ENCODE measurements at regions not wholly inside any gene's neighbourhood (a gene's known extent, or its start where the extent isn't known, plus 50 kb on each side); places are given as distances from the start of the nearest gene placed in this dataset.
A peak's percentile ranks its signal among the peaks of the same experiment; 100 is the strongest.

GRCh38 chr3:124201226-124201625 is 209.3 kb upstream of the ROPN1 start:
- no peak for DNase-seq

DNA sequence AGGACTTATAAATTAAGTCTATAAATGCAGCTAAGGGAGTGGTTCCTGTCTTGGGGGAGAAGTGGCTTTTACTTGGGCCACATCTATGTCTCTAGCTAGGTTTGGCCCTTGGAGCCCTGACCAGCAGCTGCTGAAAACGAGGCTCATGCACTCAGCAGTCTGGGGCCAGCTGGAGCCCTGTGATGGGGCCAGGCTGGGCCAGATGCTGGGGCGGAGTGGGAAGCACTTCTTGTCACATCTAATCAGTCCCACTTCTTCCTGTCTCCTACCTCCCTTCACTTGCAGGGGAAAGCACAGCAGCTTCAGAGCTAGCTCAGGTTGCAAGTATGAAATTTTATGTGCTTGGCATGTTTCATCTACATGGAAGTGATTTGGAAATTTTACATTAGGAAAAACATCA is 209.9 kb upstream of the ROPN1 start:
- no peak for DNase-seq

DNA sequence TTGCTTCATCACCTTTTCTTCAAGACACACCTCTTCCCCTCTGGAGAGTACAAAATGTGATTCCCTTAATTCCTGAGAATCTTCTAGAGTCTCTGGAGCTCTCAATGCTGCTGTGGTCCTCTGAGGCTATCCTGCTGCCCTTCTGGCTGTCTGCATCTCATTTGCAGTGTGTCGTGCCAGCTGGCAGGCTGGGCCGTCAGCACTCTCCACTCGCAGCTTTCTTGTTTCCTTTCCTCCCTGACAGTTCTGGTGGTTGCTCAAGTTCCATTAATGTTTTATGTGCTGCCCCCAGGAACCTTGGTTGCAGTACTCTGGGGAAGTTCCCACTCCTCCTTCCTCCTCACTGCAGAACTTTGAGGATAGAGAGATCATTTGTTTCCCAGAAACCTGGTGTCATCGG is 210.8 kb upstream of the ROPN1 start:
- DNase-seq, result no peak

DNA sequence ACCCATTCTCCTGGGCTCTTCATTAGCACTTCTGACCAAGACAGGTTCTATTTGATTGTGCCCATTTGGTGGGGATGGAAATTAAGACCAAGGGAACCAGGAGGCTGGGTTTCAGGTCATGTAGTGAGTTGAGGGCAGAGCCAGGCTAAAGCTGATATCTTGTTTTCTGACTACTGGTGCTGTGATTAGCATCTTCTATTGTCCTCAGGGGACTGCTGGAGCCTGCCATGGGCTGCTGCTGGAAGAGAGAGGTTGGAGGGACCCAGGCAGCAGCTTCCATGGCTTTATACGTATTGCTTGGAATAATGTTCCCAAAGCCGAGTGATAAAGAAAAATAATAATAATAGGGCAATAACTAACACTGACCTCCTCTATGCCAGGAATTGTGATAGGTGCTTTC is 211.4 kb upstream of the ROPN1 start:
- DNase-seq, result no peak

GRCh38 chr3:124206225-124207055 is 214.5 kb upstream of the ROPN1 start:
- no peak for DNase-seq

GRCh38 chr3:124207077-124207476 is 215.2 kb upstream of the ROPN1 start:
- DNase-seq, result no peak

GRCh38 chr3:124207873-124208485 is 216.1 kb upstream of the ROPN1 start:
- no peak for DNase-seq

DNA sequence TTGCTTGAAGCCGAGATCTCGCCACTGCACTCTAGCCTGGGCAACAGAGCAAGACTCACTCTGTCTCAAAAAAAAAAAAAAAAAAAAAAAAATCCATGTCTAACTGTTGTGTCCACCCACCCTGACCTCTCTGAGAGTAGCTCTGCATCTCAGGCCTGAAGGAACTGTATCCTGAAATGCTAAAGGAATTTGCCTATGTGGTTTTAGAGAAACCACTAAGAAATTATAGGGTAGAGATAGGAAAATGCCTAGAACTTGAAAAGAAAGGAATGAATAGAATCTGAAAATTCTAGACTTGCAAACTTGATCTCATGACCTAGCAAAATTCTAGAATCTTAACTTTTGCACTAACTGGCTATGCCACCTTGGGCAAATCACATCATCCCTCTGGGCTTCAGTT is 217.5 kb upstream of the ROPN1 start:
- DNase-seq, result no peak

DNA sequence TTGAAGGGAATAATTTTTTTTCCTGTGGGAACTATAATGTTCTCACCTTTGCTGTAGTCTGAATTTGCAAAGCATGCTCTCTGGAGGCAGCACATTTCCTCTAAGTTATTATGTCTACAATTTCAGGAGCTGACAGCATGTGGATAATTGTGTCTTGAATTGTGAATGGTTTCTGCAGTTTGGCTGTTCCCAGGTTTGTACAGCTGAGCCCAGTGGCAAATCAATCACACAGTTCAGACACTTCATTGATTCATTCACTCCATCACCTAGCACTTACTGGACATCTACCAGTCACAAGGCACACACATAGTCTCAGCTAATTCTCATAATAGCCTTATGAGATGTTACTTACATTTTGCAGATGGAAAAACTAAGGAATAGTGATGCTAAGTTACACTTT is 219.0 kb upstream of the ROPN1 start:
- DNase-seq, result no peak

- DNase-seq, result no peak
Observed at GRCh38 chr3:124213641-124214040, 221.7 kb upstream of the ROPN1 start.

DNA sequence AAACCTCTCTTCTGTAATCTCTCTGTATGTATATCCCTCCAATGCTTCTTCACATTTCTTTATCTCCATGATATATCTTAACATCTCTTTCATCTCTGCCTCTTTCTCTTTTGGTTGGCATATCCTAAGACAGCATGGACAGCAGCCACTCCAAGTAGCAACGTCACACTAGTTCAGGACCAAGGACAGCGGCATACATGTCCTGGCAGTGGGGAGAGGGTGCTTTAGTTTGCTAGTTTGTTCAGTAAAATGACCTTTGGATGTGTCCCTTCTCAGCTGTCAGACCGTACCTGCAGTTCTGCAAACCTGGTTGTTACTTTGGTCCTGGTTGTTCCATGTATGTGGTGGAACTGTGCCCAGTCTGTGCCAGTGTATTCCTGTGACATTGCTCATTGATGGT is 225.6 kb upstream of the ROPN1 start:
- no peak for DNase-seq

DNA sequence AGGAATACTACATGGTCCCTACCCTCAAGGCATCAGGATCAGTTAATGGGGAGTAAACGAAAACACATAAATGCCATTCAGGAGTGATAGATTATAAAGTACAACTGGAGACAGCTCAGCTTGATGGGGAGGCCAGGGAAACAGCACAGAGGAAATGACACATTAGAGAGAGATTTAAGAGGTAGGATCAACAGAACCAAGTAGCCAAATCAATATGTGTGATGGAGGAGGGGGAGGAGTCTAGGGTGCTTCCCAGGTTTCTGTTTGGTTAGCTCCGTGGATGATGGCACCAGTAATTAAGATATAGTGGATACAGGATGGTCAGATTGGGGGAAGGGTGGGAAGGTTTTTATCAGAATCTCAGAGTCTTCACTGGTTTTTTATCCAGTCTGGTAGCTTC is 229.5 kb upstream of the ROPN1 start:
- DNase-seq, result peak; percentile 58

- no peak for DNase-seq
Observed at GRCh38 chr3:124223853-124224252, 231.9 kb upstream of the ROPN1 start.

DNA sequence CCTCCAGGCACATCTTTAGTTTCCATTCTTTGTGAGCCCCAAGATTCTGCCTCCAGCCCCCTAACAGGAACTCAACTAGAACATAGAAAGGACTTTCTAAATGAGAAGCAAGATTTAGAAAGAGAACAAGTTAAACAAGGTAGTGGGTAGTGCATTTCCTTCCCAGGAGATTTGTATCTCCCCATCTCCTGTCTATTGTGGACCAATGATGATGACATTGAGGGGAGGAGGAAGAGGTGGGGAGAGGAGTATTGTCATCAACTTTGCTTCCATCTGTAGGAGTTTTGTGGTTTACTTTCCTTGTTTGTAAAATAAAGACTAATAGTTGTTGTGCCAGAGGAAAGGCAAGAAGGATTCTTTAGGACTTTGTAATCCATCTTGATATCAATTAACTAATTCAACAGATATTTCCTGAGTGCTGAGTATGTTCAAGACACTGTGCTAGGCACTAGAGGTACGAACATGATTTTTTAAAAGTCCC is 235.3 kb upstream of the ROPN1 start:
- no peak for DNase-seq

DNA sequence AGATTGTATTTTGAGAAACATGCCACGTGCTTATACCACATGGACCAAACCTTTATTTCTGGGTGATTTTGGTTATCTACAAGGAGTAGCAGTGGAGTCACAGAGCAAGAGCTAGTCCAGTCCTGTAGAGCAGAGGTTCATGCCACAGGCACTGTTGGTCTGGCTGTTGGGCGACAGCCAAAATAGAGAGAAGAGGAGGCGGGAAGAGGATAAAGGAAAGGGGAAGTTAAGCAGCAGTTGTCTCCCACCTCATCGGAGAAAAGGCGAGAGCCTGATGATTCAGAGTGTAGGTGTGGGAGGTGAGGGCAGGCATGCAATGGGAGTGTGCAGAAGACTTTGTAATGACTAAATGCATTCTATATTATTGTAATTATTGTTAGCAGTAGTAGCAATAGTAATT is 237.5 kb upstream of the ROPN1 start:
- DNase-seq, result no peak

DNA sequence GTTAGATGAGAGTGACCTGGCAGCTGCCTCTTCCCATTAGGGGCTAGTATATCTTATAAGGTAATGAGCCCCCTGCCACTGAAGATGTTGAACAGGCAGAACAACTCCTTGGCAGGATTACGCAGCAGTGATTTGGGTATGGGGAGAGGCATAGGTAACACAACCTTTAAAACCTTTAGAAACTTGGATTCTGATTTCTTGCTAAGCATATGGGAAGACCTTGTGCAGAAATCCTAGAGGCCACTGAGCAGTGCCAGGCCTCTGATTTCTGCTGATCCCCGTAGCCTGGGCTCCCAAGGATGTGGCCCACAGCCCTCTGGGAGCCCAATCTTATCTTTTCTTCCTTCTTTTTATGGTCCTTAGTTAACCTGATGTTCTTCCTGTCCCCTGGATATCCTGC is 237.9 kb upstream of the ROPN1 start:
- DNase-seq, result no peak

DNA sequence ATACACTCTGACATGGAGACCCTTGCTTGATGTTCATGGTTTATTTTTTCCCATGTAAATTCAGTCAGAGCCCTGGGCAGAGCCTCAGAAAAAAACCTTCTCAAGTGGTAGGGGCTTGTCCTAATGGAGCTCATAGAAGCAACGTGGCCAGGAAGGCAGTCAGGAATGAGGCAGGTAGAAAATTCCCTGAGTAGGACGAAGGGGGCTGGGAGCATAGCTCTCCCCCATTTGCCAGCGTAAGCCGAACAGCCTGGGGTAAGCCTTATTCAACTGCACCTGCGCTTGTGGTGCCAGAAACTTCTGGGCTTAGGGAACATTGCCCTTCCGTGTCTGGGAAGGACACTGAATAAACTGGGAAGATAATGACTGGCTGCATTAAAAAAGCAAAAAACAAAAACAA is 238.5 kb upstream of the ROPN1 start:
- DNase-seq, result no peak

- DNase-seq, result no peak
Observed at GRCh38 chr3:124230998-124231397, 239.1 kb upstream of the ROPN1 start.

DNA sequence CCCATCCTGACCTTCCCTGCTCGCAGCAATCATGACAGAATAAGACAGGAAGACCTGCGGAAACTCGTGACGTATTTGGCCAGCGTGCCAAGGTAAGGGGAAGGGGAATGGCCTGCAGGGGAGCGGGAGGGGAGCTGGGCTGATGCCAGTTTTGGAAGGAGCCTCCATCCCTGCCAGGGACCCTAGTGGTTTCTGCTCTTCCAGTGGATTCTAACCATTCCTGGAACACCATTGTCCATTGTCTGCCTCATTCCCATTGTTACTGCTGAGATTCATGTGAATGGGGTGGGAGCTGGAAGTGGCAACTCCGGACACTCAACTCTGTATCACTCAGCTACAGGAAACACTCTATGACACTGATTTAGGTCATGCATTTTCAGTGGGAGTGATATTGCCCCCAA is 242.9 kb upstream of the ROPN1 start:
- no peak for DNase-seq

DNA sequence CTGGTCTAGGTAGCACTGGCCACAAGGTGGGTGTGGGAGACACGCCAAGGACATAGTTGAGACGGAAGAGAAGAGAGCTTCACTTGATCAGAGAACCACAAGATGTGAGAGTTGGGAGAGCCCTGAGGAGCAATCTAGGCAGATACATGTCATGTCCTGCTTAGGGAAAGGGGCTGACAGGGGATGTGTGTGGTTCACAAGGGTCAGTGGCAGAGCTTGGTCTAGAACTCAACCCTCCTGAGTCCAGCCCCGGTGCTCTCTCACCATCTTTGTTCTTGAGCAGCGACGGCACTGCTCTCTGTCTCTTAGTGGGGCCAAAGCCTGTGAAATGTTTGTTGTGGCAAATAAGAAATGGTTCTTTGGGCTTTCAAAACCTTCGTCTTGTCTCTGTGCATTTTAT is 243.5 kb upstream of the ROPN1 start:
- DNase-seq, result no peak

DNA sequence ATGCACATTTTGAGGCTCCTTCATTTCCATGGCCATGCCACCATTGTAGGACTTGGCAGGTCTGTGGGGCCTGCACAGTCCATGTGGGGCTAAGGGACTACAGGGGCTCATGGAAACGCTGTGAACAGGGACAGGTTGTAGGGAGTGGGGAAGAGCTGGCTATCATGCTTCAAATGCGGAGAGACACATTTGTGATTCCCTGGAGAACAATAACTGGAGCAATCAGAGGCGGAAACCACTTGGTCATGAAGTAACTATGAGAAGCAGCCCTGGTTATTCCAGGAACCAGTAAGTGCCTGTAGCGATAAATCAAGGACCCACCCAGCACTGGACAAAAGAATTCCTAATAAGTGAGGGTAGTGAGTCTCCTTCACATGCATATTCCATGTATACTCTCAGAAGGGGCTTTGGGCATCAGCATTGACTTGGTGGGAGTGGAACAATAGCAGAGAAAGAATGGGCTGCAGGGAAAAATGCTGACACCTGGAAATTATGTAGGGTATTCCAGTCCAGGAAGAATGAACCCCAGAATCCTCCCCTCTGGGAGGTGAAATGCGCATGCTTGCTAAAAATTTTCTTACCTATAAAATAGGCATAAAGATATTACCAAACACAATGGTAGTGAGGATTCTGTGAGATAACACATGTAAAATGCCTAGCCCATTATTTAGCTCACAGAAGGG is 251.4 kb upstream of the ROPN1 start:
- no peak for DNase-seq

DNA sequence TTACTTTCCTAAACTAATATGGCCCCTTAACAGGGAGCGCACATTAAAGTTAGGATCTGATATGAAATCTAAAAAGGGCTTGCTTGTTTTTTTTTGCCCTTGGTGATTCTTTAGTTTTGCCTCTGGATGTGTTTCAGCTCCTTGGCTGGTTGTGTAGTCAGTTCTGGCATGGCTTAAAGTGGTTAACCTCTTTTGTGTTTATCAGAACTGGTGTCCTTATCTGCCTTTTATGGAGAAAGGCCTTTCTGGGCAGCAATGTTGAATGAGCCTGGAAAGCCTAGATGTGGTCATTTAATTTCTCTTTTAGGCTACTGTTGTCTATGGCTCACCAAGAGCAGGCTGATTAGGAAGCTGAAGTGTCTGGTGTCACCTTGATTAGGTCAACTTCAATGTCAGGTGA is 254.5 kb upstream of the ROPN1 start:
- no peak for DNase-seq

- peak; percentile 14 for DNase-seq
Observed at GRCh38 chr3:124246949-124247348, 255.0 kb upstream of the ROPN1 start.

DNA sequence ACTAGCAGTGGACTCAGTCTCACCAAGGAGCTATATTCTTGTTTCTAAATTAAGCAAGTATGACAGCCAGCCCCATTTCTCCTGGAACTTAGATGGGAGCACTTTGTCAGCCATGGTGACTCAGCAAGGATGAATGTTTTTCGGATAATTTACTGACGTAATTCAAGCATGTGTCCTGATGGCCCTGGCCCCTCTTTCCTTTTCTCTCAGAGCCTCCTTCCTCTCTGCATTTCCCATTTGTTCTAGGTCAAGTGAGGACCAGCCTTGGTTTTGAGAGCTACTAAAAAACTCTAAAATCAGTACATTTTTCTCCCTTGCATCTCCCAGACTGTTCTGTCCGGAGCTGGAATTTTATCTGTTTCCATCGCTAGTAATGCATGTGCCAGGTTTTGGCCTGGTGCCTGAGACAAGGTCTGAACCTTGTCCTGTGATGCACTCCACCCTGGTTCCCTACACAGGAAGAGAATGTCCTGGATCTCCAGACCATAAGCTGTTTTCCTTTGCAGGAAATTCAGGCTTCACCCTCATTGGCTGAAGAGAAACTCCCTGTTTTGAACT is 256.6 kb upstream of the ROPN1 start:
- no peak for DNase-seq
